Retina (tissue), 1 donor: ENCODE measurements at regions not wholly inside any gene's neighbourhood (a gene's known extent, or its start where the extent isn't known, plus 50 kb on each side); places are given as distances from the start of the nearest gene placed in this dataset.

Experiments used
- DNase-seq: peaks from one replicate; pipeline ENCODE4 v3.0.0-alpha.2; 2016

DNA sequence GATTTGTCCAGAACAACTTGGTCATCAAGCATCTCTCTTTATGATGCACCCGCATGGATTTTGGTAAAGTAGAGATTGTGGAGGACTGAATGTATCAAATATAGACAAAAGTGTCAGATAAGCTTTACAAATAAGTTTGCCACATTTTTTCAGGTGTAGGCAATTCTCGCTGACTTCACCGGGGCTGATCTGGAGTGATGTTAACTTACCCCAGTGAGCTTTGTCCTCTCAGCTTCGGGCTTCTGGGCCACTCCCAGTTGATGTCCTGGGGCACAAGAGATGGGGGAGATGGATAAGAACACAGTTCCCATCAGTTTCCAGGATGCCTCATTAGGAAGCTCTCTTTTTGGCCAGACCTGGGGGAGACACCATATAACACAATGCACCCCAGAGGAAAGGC, 117.7 kb downstream of the ETS2 start:
- DNase-seq = no peak

DNA sequence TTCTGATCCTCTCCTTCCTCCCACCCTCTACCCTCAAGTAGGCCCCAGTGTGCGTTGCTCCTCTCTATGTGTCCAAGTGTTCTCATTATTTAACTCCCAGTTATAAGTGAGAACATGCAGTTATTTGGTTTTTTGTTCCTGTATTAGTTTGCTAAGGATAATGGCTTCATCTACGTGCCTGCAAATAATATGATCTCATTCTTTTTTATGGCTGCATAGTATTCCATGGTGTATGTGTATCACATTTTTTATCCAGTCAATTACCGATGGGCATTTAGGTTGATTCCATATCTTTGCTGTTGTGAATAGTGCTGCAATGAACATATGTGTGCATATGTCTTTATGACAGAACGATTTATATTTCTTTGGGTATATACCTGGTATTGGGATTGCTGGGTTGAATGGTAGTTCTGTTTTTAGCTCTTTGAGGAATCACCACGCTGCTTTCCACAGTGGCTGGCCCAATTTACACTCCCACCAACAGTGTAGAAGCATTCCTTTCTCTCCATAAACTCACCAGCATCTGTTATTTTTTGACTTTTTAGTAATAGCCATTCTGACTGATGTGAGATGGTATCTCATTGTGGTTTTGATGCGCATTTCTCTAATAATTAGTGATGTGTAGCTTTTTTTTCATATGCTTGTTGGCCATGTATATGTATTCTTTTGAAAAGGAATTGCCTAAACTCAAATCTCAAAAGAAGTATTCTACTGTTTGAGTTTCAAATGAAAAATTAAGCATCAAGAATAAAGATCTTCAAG, 116.9 kb downstream of the ETS2 start:
- DNase-seq = no peak

DNA sequence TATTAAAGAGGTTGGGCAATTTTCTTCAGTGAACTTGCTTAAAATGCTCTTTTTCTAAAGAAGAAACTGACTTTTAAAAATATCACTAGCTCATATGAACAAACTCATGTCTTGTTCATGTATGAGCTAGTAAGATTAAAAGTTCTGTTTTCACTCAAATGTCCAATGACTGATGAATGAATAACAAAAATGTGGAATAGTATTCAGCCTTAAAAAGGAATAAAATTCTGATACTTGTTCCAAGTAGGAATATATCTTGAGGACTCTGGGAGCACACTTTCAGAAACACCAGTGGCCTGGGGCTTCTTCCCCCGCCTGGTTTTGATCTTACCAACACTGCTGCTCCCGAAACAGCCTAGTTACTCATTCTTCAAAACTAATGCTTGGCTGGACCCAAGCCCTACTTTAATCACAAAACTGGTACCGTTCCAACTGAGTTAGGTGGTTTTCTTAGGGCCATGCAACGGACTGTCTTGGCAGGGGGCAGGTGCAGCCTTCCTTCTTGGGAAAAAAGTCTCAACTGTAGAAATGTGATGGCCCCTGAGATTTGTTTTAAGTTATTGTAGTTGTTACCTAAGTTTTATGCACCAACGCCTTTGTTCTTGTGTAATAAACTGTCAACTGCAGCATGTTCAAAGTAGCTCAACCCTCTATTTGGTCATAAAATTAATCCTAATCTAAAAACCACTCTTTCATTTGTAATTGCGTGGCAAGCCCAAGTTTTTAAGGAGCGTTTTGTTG, 116.0 kb downstream of the ETS2 start:
- DNase-seq = no peak

DNA sequence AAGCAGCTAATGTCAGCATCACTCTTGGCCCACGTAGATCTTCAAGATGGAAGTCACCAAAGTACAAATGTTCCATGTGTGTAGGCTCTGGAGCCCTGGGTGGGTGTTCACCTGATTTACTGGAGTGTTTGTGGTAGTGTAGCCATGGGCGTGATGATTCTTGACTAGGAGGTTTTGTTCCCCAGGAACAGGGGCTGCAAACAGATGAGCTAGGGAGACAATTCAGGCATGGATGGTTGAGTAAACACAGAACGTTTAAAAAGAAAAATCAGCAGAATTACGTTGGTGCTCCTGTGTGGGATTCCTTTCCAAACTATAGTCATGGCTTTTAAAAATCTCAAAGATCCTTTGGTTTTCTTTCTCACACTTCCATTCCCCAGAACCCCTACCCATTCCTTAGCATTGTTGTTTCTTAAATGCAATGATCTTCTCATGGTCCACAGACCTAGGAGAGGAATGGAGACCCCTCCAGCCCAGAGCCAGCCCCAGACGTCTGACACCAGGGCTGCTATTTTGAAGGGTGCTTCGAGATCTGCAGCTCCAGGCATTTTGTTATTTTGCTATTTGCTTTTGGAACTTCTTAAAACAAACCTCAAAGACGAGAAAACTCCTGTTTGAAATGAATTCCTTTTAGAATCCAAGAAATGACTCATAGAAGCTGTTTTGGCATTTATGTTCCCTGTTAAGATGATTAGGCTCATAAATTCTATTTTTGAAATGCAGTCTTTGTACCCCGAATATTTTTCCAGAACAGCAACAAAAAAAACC, 115.1 kb downstream of the ETS2 start:
- no peak for DNase-seq

DNA sequence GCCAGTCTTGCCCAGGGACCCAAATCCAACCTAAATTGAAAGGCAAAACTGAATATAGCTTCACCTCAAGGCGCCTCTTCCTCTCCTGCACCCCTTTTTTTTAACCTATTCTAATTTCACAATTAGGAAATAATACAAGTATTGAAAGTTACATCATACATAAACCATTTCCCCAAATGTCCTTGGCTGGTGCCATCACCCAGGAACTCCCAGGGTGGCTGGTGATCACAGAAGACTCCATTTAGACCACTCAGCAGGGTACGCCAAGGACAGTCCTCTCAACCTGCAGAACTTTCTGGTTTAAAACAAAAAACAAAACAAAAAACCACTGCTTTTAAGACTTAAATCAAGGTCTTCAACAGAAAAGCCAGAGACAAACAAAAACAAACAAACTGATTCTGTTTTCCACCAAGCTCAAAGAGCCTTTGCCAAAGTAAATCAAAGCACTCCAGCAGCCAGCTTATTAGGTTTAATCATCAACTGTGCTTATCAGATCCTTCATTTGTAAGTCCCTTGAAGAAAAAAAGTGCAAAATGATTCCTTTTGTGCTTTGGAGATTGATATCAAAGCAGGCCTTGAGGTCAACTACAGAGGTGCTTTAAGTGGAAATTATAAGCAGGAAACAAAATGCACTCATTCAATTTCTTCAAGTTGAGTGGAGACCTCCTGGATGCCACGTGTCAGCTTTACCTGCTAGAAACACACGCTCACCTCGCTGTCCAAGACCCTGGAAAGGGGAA, 113.0 kb downstream of the ETS2 start:
- DNase-seq = no peak

DNA sequence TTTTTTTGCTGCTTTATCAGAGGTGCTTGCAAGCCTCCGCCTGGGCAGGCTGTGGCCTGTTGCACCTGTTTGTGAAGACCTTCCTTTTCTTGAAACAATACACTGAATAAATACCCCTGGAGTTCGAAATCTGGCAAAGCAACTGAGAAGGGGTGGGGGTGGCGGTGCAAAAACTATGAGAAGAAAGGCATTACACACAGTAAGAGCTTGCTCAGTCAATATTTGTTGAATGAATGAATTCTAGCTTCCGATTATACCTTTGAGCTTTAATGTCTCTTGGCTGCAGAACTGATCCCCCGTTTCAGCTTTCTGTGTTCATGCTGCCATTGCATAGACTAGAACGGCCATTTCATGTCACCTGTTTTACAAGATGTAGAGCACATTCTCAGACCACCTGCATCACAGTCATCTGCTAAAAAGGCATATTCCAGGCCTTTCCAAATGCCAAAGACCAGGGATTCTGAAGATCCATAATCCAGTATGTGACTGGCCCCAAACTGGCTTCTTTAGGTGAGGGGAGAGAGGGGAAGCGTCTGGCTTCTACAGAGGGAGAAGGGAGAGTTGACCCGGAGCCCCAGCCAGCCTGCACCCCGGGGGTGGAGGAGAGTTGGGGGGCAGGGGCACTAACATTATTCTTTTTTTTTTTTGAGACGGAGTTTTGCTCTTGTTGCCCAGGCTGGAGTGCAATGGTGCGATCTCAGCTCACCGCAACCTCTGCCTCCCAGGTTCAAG, 111.5 kb downstream of the ETS2 start:
- no peak for DNase-seq

DNA sequence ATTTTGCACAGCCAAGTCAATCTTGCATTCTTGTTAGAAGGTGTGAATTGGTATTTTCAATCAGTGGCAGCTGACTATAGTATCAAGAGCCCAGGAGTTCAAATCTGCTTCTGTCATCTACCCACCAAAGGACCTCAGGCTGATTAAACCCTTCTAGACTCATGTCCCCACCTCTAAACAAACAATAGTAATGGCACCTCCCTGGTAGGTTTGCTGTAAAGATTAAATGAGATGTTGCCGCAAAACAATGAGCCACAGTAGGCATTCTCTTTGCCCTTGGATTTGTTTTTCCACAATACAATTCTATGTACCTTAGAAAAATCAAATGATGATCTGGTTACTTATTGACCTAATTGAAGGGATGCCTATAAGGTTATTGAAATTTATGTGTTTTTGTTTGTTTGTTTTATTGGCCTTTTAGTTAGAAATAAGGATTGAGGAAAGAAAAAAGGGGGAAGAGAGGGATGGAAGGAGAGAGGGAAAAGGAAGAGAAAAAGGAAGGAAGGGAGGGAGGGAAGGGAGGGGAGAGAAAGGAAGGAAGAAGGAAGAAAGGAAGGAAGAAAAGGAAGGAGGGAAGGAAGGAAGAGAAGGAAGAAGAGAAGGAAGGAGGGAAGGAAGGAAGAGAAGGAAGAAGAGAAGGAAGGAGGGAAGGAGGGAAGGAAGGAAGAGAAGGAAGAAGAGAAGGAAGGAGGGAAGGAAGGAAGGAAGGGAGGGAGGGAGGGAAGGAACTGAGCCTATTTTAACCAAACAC, 110.7 kb downstream of the ETS2 start:
- DNase-seq = no peak

DNA sequence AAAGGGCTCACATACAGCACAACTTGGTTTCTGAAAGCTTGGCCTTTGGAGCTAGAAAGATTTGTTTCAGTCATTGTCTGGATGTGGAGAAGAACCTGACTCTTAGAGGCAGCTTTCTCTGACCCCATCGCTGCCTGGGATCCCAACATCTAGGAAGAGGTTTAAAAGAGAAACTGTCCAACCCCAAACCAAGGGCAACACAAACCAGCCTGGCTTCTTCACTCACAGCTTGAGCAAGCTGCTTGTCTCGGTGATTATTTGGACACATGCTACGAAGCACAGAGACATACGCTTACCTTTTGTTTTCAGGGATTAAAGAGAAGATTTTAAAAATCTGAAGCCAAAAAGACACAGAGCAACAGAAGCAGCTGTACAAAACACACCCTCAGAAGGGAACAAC, 109.8 kb downstream of the ETS2 start:
- no peak for DNase-seq

DNA sequence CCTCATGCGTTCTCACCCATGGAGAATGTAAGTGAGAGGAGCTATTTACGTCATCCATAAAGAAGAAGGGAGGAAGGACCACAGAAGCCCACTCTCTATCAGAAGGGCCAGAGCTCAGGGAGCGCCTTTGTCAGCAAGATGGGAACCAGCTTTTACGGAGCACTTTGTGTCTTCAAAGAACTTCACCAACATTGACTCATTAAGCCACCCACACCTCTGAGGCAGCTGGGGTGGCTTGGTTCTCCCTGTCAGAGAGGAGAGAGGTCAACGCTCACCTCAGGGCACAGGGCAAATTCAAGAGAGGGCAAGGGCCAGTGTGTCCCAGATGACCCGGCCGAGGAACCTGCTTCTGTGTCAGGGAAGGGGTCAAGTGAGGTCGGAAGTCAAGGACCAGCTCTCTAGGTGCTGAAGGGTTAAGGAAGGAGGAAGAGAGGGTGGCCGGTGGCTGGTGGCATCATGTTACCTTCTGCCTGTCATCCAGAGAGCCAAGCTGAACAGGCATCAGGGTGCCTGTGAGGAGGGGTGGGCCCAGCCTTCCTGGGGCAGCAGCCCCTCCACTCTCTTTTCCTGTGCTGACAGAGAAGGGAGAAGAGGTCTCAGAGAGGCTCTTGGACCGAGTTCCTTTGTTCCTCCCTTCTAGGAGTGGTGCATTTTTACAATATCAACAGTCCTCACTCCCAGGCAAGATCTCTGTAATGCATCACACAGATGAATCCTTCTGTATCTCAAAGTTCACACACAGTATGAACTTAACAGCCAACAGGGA, 109.0 kb downstream of the ETS2 start:
- DNase-seq = no peak

DNA sequence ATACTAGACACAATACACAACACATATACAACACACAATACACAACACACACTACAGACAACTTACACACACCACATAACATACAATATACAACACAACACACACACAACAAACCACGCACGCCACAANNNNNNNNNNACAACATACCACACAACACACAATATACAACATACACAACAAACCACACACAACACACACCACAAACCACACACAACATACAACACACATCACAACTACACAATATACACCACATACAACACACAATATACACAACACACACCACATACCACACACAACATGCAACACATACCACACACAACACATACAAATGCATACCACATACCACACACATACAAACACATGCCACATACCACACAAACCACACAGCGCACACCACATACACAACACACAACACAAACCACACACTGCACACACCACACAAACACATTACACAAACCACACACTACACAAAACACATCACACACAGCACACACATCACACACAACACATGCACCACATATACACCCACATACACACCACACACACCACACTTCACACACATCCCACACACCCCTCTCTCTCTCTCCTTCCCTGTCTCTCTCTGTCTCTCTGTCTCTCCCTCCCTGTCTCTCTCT, 108.3 kb downstream of the ETS2 start:
- no peak for DNase-seq

DNA sequence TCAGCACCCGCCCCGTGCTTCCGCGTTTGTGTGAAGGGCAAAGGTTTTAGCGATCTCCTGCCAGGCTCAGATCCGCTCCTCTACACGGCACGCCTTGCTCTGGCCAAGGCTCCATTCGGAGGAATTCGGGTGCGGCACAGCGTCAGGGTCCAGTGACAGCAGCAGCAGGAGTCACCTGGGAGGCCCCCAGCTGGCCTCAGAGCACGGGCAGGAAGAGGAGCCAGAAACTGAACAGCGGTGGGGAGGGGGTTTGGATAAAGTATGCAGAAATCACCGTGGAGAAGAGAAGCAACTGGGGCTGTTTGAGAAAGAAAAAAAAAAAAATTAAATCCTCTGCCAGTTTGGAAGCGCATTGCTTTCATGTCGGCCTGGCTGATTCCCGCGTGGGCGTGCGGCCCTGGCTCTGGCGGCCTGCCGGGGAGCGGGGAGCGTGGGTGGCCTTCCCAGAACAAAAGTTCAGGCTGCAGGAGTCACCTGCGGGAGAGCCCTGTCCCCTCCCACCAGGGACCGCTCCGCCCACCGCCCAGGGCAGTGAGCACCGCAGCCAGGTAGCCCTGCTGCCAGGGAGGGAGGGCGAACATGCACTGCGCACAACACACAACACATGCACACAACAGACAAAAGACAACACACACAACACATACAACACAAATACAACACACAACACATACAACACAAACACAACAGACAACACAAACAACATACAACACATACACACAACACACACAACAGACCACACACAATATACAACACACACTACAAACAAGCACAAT, 107.6 kb downstream of the ETS2 start:
- DNase-seq = peak; percentile 68

DNA sequence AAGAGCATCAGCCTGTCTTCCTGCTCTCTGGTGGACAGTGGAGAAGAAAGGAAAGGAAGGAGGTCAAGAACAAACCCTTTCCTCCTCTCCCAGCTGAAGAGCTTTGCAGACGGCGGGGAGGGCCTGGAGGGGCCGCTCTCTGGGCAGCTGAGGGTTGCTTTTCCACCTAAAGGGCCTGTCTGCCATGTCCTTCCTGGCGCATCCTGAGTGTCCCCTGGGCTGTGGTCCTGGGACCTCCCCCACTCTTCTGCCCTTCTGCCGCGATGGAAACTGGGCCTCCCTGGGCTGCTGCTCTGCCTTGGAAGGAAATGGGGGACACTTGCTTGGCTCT, 107.0 kb downstream of the ETS2 start:
- no peak for DNase-seq

DNA sequence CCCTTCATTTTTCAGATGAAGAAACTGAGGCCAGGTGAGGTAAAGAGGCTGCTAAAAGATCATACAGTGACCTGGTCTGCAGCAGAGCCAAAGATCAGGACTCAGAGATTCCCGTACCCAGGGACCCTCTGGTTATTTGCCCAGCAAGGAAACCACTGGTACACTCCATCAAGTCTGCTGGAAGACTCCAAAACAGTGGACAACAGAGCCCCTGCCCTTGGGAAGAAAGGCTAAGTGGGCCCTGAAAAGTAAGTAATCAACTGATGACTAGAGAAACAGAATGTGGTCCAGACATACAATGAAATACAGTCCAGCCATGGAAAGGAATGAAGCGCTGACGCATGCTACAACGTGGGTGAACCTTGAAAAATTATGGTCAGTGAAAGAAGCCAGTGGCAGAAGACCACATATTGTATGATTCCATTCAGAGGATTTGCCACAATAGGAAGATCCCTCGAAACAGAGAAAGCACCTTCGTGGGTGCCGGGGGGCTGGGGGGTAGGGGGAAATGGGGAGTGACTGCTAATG, 106.4 kb downstream of the ETS2 start:
- no peak for DNase-seq

DNA sequence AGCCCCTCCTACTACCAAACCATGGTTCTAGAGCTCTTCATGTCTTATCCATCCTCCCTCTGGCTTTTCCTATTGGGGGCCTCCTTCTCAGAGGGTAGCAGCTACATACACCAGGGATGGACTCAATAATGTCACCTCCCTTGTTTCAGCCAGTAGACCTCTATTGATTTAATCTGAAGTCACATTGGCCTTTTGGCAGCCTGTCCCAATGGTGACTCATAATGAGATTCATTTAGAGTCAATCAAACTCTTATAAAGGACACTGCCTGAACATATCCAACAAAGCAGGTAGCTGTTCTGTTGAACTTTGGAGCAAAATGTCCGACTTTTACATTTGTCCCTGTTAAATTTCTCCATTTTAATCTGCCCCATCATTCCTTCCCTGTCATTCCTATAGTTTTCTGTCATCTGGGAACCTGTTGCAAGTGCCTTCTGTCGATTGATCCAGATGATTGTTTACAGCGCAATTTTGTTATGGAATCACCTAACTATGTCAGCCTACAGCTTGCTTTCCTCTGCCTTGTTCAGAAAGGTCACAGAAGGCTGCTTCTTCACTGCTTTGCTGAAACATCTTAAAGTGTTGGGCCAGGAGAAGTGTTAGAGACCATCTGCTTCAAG, 105.9 kb downstream of the ETS2 start:
- DNase-seq = no peak

DNA sequence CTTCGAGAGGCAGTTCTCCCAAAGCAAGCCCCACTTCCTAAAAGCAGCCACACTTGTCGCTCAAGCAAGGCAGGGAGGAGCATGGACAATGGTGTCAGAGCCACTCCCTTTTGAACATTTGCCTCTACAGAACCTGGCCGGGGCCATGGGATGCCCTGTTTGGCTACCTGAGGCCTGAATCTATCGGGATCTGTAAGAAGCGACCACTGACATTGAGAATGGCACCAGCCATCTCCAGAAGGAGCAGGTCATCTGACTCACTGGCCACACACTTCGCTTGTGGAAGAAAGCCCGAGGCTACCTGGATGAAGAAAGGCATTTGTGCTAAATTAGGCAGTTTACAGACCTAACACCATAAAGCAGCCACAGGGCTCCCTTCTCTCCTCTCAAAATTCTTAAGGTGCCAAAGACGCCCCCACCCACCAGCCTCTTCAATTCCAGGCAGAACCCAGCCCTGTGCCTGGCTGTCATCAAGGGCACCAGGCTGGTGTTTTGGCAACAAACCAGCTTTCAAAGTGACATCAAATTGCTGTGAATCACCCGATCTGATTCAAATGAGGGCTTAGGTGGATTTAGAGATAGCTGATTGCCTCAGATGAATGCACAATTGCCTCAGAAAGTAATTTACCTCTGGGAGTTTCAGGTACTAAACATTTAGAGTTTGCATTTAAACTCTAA, 104.8 kb downstream of the ETS2 start:
- no peak for DNase-seq

DNA sequence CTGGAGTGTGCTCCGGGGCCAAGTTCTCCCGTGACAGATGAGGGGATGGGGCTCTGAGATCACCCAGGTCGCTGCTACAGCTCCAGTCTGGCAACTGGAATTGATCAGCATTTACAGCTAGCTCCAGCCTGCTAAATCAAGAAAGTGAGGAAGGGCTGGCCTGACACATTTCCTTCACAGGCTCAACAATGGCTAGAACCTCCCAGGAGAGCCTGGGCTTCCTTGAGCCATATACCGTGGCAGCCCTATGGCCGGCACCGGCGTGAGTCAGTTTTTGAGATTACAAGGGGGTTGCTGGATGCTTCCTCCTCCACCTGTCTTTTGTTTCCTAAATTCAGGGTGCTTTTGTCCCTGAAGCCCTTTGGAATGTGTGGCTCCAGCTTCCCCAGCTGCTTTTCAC, 104.2 kb downstream of the ETS2 start:
- DNase-seq = no peak

DNA sequence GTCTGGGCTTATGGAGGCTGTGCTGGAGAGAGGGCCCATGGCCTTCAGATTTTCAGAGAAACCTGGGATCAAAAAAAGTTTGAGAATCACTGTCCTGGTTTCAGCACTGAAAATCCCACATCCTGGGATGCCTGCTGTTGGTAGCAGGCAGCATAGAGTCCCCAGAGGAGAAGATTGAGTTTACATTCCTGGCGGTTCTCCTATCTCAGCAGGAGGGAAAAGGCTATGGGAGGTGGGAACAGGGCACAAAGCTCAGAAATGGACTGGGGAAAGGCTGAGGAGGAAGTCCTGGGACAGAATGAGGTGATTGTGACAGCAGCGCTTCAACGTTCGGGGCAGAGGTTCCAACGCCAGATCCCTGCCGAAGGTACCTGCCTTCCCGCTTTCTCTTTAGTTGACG, 103.4 kb downstream of the ETS2 start:
- DNase-seq = no peak

DNA sequence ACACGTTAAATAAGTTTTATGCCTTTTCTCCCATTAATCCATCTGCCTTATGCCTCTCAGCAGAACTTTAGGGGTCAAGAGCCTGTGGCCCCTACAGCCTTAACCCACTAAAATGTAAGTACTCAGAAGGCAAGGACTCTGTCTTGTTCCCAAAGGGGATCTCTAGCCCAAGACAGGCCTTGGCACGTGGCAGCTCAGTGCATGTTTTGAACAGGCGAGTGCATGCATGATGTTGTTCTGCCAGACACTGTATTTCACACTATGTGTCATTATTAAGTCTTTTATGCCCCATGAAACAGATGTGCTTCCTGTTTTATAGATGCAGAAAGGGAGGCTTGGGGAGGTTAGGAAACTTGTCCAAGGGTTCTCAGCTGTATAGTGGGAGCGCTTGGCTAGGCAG, 102.8 kb downstream of the ETS2 start:
- no peak for DNase-seq
